GM23338 (cell line): ENCODE measurements at regions not wholly inside any gene's neighbourhood (a gene's known extent, or its start where the extent isn't known, plus 50 kb on each side); places are given as distances from the start of the nearest gene placed in this dataset.

Experiments
- ATAC-seq: fragments of 200-7000 bp; cut with Tn5 transposase; 3 replicates; pipeline ENCODE4 v1.9.1; 2020
- DNase-seq: peaks from one replicate; pipeline ENCODE4 v3.0.0-alpha.2; 2015; ENCODE audit warnings: low spot score
- H2AFZ ChIP-seq: fragments of 200-600 bp; sonication (generic); 2 replicates; pipeline ENCODE4 v1.8.0; 2016; ENCODE audit warnings: antibody characterized with exemption, mild to moderate bottlenecking, moderate library complexity
- H3F3A ChIP-seq: fragments of 200-600 bp; sonication (generic); replicated peaks from 2 replicates; pipeline ENCODE4 v1.8.0; 2017; ENCODE audit warnings: antibody characterized with exemption, mixed run types, low read depth
- H3K27ac ChIP-seq: fragments of 200-600 bp; sonication (generic); 2 replicates; pipeline ENCODE4 v1.6.1; 2016; ENCODE audit warnings: low read depth
- H3K27me3 ChIP-seq: fragments of 200-600 bp; sonication (generic); 2 replicates; pipeline ENCODE4 v1.8.0; 2016; ENCODE audit warnings: mild to moderate bottlenecking, mixed run types, moderate library complexity; ENCODE audit not compliant: insufficient read depth
- H3K36me3 ChIP-seq: fragments of 200-600 bp; sonication (generic); 2 replicates; pipeline ENCODE4 v1.8.0; 2016; ENCODE audit warnings: mild to moderate bottlenecking; ENCODE audit not compliant: insufficient read depth
- H3K4me1 ChIP-seq: fragments of 200-600 bp; sonication (generic); 2 replicates; pipeline ENCODE4 v1.8.0; 2016; ENCODE audit warnings: mild to moderate bottlenecking, moderate library complexity; ENCODE audit not compliant: insufficient read depth
- H3K4me2 ChIP-seq: fragments of 200-600 bp; sonication (generic); 2 replicates; pipeline ENCODE4 v1.7.1; 2017; ENCODE audit warnings: mixed run types
- H3K4me3 ChIP-seq: fragments of 200-600 bp; sonication (generic); 2 replicates; pipeline ENCODE4 v1.6.1; 2016; ENCODE audit warnings: mixed run types
- H3K79me2 ChIP-seq: fragments of 200-600 bp; sonication (generic); replicated peaks from 2 replicates; pipeline ENCODE4 v1.8.0; 2017; ENCODE audit warnings: mild to moderate bottlenecking; ENCODE audit not compliant: insufficient read depth
- H3K9me2 ChIP-seq: fragments of 200-600 bp; sonication (generic); 2 replicates; pipeline ENCODE4 v1.8.0; 2017; ENCODE audit not compliant: insufficient read depth
- H4K20me1 ChIP-seq: fragments of 200-600 bp; sonication (generic); replicated peaks from 2 replicates; pipeline ENCODE4 v1.8.0; 2017; ENCODE audit warnings: mild to moderate bottlenecking; ENCODE audit not compliant: insufficient read depth
- H3K27ac Mint-ChIP-seq: 2 replicates; pipeline ENCODE4 v1.8.0; 2020; ENCODE audit warnings: inconsistent platforms, mild to moderate bottlenecking, moderate library complexity, mixed read lengths
- H3K27me3 Mint-ChIP-seq: 3 replicates; pipeline ENCODE4 v1.8.0; 2022; ENCODE audit warnings: low read depth, mild to moderate bottlenecking, moderate library complexity, mixed read lengths, inconsistent platforms; ENCODE audit not compliant: insufficient read depth, poor library complexity
- H3K36me3 Mint-ChIP-seq: 3 replicates; pipeline ENCODE4 v1.8.0; 2021; ENCODE audit warnings: low read depth, mild to moderate bottlenecking, inconsistent platforms, moderate library complexity, mixed read lengths
- H3K4me1 Mint-ChIP-seq: 3 replicates; pipeline ENCODE4 v1.8.0; 2020; ENCODE audit warnings: mild to moderate bottlenecking, inconsistent platforms, mixed read lengths
- H3K4me3 Mint-ChIP-seq: 3 replicates; pipeline ENCODE4 v1.8.0; 2021; ENCODE audit warnings: moderate library complexity, mild to moderate bottlenecking, inconsistent platforms, mixed read lengths
- H3K9me3 Mint-ChIP-seq: 3 replicates; pipeline ENCODE4 v1.8.0; 2020; ENCODE audit warnings: moderate library complexity, mild to moderate bottlenecking, inconsistent platforms, mixed read lengths
- CREB1 ChIP-seq: fragments of 250-450 bp; sonication (Bioruptor Pico); IDR thresholded peaks from 2 replicates; pipeline ENCODE4 v1.5.0; 2020; ENCODE audit warnings: low read depth, mild to moderate bottlenecking, moderate library complexity
- CTCF ChIP-seq, 2 experiments: fragments of 200-600 bp in 1 of 2; sonication (generic) in 1 of 2; conservative IDR thresholded peaks; 2 replicates each; pipeline versions ENCODE4 v1.5.1 to v1.6.1; 2016 to 2017; ENCODE audit warnings: antibody characterized with exemption in 2 of 2, low read depth in 2 of 2, mild to moderate bottlenecking in 2 of 2, moderate library complexity in 1 of 2
- ETS1 ChIP-seq: IDR thresholded peaks from 2 replicates; pipeline ENCODE4 v1.6.1; 2016; ENCODE audit warnings: antibody characterized with exemption
- EZH2 ChIP-seq: fragments of 200-600 bp; sonication (generic); IDR thresholded peaks from one replicate; pipeline ENCODE4 v1.8.0; 2017; ENCODE audit warnings: antibody characterized with exemption, mild to moderate bottlenecking, low read depth; ENCODE audit not compliant: unreplicated experiment
- EZH2phosphoT487 ChIP-seq: fragments of 200-600 bp; sonication (generic); IDR thresholded peaks from one replicate; pipeline ENCODE4 v1.8.1; 2018; ENCODE audit warnings: antibody characterized with exemption; ENCODE audit not compliant: unreplicated experiment
- JUNB ChIP-seq: IDR thresholded peaks from one replicate; pipeline ENCODE4 v1.6.1; 2016; ENCODE audit warnings: antibody characterized with exemption; ENCODE audit not compliant: unreplicated experiment
- NANOG ChIP-seq: IDR thresholded peaks from 2 replicates; pipeline ENCODE4 v1.6.1; 2016; ENCODE audit warnings: antibody characterized with exemption, borderline replicate concordance
- POLR2AphosphoS5 ChIP-seq: IDR thresholded peaks from 2 replicates; pipeline ENCODE4 v1.6.1; 2016; ENCODE audit warnings: antibody characterized with exemption, low read depth
- REST ChIP-seq: IDR thresholded peaks from one replicate; pipeline ENCODE4 v1.6.1; 2018; ENCODE audit warnings: antibody characterized with exemption; ENCODE audit not compliant: unreplicated experiment
- STAT1 ChIP-seq: IDR thresholded peaks from one replicate; pipeline ENCODE4 v1.6.1; 2016; ENCODE audit warnings: antibody characterized with exemption; ENCODE audit not compliant: unreplicated experiment
- ZNF114 ChIP-seq: fragments of 250-450 bp; sonication (Bioruptor Pico); IDR thresholded peaks from 2 replicates; pipeline ENCODE4 v1.5.0; 2020; ENCODE audit warnings: mild to moderate bottlenecking, moderate library complexity
- ZNF331 ChIP-seq: fragments of 250-450 bp; sonication (Bioruptor Pico); IDR thresholded peaks from 2 replicates; pipeline ENCODE4 v1.5.0; 2020; ENCODE audit warnings: low read depth, mild to moderate bottlenecking, moderate library complexity
- ZNF462 ChIP-seq: fragments of 250-450 bp; sonication (Bioruptor Pico); IDR thresholded peaks from 2 replicates; pipeline ENCODE4 v1.5.0; 2020; ENCODE audit warnings: mild to moderate bottlenecking, moderate library complexity

- no peaks in the 10 kb centered on the region for H3K4me1 Mint-ChIP-seq
- H4K20me1 ChIP-seq: no peaks in the 10 kb centered on the region
- no peak for ATAC-seq
- H3K4me1 ChIP-seq: no peaks in the 10 kb centered on the region
- H3F3A ChIP-seq: no peaks in the 10 kb centered on the region
- H3K27ac Mint-ChIP-seq: no peak overlapping the region
- H3K27me3 Mint-ChIP-seq: peaks cover 1% of the 10 kb centered on the region
- TF ChIP-seq STAT1: no peak
- TF ChIP-seq EZH2: no peak
- no peak for TF ChIP-seq EZH2phosphoT487
- TF ChIP-seq NANOG: no peak
- no peak for TF ChIP-seq ZNF331 (CRISPR knock-in tag)
- TF ChIP-seq REST: no peak
- no peak for TF ChIP-seq CREB1 (CRISPR knock-in tag)
- no peak for TF ChIP-seq ETS1
- TF ChIP-seq JUNB: no peak
- TF ChIP-seq POLR2AphosphoS5: no peak
- TF ChIP-seq ZNF462: no peak
- no peak for TF ChIP-seq ZNF114 (CRISPR knock-in tag)
- no peak for TF ChIP-seq CTCF (conservative IDR thresholded peaks at IDR 0.05; ENCODE audit: low read depth in 2 of 2)
- H3K79me2 ChIP-seq: no peaks in the 10 kb centered on the region
- H3K4me2 ChIP-seq: no peak overlapping the region
- 0 out of 2 replicates have a peak, but pooled peaks cover 3% of the 10 kb centered on the region for H3K9me2 ChIP-seq
- H2AFZ ChIP-seq: no peak overlapping the region
- peaks cover 58% of the 10 kb centered on the region for H3K9me3 Mint-ChIP-seq
- H3K4me3 Mint-ChIP-seq: no peak overlapping the region
- H3K27ac ChIP-seq: no peak overlapping the region
- H3K4me3 ChIP-seq: no peak overlapping the region
- DNase-seq: no peak
- H3K27me3 ChIP-seq: no peaks in the 10 kb centered on the region
- peaks cover 16% of the 10 kb centered on the region; the same call in 2 of the 3 replicates for H3K36me3 Mint-ChIP-seq
- no peaks in the 10 kb centered on the region; the same call in 1 of the 2 replicates for H3K36me3 ChIP-seq
These were observed 548.7 kb upstream of the FAM98A start for GRCh38 chr2:34147780-34148179.
